ENCODE measurements at regions not wholly inside any gene's neighbourhood (a gene's known extent, or its start where the extent isn't known, plus 50 kb on each side); places are given as distances from the start of the nearest gene placed in this dataset.
"Not testable (repeated sequence)": the region's sequence is repeated elsewhere in the genome, so short reads cannot be mapped to it uniquely, and the experiment has no call there.

GRCh38 chr2:111482987-111483679 lies 362.4 kb downstream of the BCL2L11 start:
- not testable (repeated sequence) for DNase-seq

- not testable (repeated sequence) for DNase-seq
These were observed 363.4 kb downstream of the BCL2L11 start for GRCh38 chr2:111484097-111484496.

GRCh38 chr2:111485895-111486294 lies 365.2 kb downstream of the BCL2L11 start:
- DNase-seq: not testable (repeated sequence)

GRCh38 chr2:111488451-111488850 lies 367.7 kb downstream of the BCL2L11 start:
- not testable (repeated sequence) for DNase-seq

- not testable (repeated sequence) for DNase-seq
These were observed 368.7 kb downstream of the BCL2L11 start for GRCh38 chr2:111489460-111489859.

- DNase-seq: not testable (repeated sequence)
These were observed 370.5 kb downstream of the BCL2L11 start for GRCh38 chr2:111491181-111491580.

GRCh38 chr2:111491614-111492013 lies 370.9 kb downstream of the BCL2L11 start:
- not testable (repeated sequence) for DNase-seq

- DNase-seq: not testable (repeated sequence)
These were observed 372.4 kb downstream of the BCL2L11 start for GRCh38 chr2:111492995-111493719.

- not testable (repeated sequence) for DNase-seq
These were observed 373.0 kb downstream of the BCL2L11 start for GRCh38 chr2:111493720-111494078.

GRCh38 chr2:111494288-111494980 lies 373.7 kb downstream of the BCL2L11 start:
- not testable (repeated sequence) for DNase-seq

- not testable (repeated sequence) for DNase-seq
These were observed 374.2 kb downstream of the BCL2L11 start for GRCh38 chr2:111494981-111495315.

GRCh38 chr2:111495636-111496035 lies 374.9 kb downstream of the BCL2L11 start:
- not testable (repeated sequence) for DNase-seq

GRCh38 chr2:111496176-111496575 lies 375.5 kb downstream of the BCL2L11 start:
- DNase-seq: not testable (repeated sequence)

GRCh38 chr2:111496860-111497259 lies 376.1 kb downstream of the BCL2L11 start:
- not testable (repeated sequence) for DNase-seq

- DNase-seq: not testable (repeated sequence)
These were observed 376.6 kb downstream of the BCL2L11 start for GRCh38 chr2:111497270-111497669.

- not testable (repeated sequence) for DNase-seq
These were observed 379.9 kb downstream of the BCL2L11 start for GRCh38 chr2:111500536-111501062.

- DNase-seq: not testable (repeated sequence)
These were observed 380.0 kb downstream of the ANAPC1 start for GRCh38 chr2:111503844-111504570.

- not testable (repeated sequence) for DNase-seq
These were observed 379.4 kb downstream of the ANAPC1 start for GRCh38 chr2:111504571-111504942.

- DNase-seq: not testable (repeated sequence)
These were observed 378.7 kb downstream of the ANAPC1 start for GRCh38 chr2:111505267-111505666.

- DNase-seq: not testable (repeated sequence)
These were observed 377.1 kb downstream of the ANAPC1 start for GRCh38 chr2:111506936-111507335.

- not testable (repeated sequence) for DNase-seq
These were observed 374.6 kb downstream of the ANAPC1 start for GRCh38 chr2:111509225-111509869.

- DNase-seq: not testable (repeated sequence)
These were observed 373.6 kb downstream of the ANAPC1 start for GRCh38 chr2:111510384-111510783.

All from KG1 (cell line).